ENCODE measurements at regions not wholly inside any gene's neighbourhood (a gene's known extent, or its start where the extent isn't known, plus 50 kb on each side); places are given as distances from the start of the nearest gene placed in this dataset.

DNA sequence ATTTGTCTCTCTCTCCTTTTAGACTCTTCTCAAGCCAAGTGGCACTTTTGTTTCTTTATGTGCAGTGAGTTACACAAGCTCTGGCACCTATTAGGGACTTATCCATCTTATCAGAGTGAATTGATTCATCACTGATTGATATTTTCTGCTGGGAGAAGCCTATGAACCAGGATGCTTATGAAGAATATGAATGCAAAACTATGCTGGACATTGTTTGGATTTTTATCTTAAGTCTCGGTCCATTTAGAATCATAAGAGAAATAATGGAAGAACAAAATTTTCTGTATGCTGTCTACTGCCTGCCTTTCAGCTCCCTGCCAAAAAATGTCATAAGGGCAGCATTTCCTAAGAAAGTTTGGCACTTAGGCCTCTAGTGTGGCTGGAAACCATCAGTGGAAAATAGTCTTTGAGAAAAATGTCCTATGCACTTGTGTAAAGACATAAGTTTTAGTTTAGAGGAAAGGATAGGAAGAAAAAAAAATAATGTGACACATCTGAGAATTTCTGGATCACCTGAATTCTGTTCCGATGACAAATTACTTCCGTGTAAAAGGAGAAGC lies 365.7 kb upstream of the MAD2L1 start:
- H3K36me3 ChIP-seq (ENCODE audit: control insufficient read depth, insufficient read depth, low read length), result no peaks in the 10 kb centered on the region
- H3K4me3 ChIP-seq (ENCODE audit: low read length), result no peak overlapping the region
- intact Hi-C loops (cut with micrococcal nuclease), result no loop called here
- DNase-seq (no peak), ATAC-seq (no peak)
- H3K4me1 Mint-ChIP-seq, result no peaks in the 10 kb centered on the region
- WGBS (ENCODE audit: insufficient coverage), result 97% methylated on average over 2 of the region's 3 CpGs
- H3K9me3 Mint-ChIP-seq, result peaks cover 4 to 8% of the 10 kb centered on the region in 2 donors
- TF ChIP-seq CTCF (IDR thresholded peaks at IDR 0.05), result no peak
- H3K27ac Mint-ChIP-seq, result no peak overlapping the region
- H3K4me1 ChIP-seq (ENCODE audit: control insufficient read depth, insufficient read depth, low read length), result no peaks in the 10 kb centered on the region
- H3K9me3 ChIP-seq (ENCODE audit: control insufficient read depth, insufficient read depth, low read length), result no peaks in the 10 kb centered on the region
- no peaks in the 10 kb centered on the region for H3K27me3 Mint-ChIP-seq (ENCODE audit: low read depth in 2 of 2)
- H3K27me3 ChIP-seq (ENCODE audit: control insufficient read depth, insufficient read depth, low read length), result no peaks in the 10 kb centered on the region
- H3K4me3 Mint-ChIP-seq, result no peak overlapping the region
- no peak overlapping the region for H3K27ac ChIP-seq (ENCODE audit: low read length)
- H3K36me3 Mint-ChIP-seq, result no peaks in the 10 kb centered on the region

- DNase-seq, result no peak
- H3K4me1 Mint-ChIP-seq, result no peaks in the 10 kb centered on the region
- H3K4me1 ChIP-seq (ENCODE audit: control insufficient read depth, insufficient read depth, low read length), result no peaks in the 10 kb centered on the region
- no peak overlapping the region for H3K27ac ChIP-seq (ENCODE audit: low read length)
- no peaks in the 10 kb centered on the region for H3K36me3 Mint-ChIP-seq
- no peaks in the 10 kb centered on the region for H3K27me3 Mint-ChIP-seq (ENCODE audit: low read depth in 2 of 2)
- H3K27me3 ChIP-seq (ENCODE audit: control insufficient read depth, insufficient read depth, low read length), result no peaks in the 10 kb centered on the region
- no peak for TF ChIP-seq CTCF (IDR thresholded peaks at IDR 0.05)
- H3K36me3 ChIP-seq (ENCODE audit: control insufficient read depth, insufficient read depth, low read length), result no peaks in the 10 kb centered on the region
- ATAC-seq, result no peak
- H3K4me3 Mint-ChIP-seq, result no peak overlapping the region
- no peak overlapping the region for H3K27ac Mint-ChIP-seq
- peaks cover 7 to 11% of the 10 kb centered on the region in 2 donors for H3K9me3 Mint-ChIP-seq
- H3K9me3 ChIP-seq (ENCODE audit: control insufficient read depth, insufficient read depth, low read length), result no peaks in the 10 kb centered on the region
- intact Hi-C loops (cut with micrococcal nuclease), result no loop called here
- H3K4me3 ChIP-seq (ENCODE audit: low read length), result no peak overlapping the region
Measured at GRCh38 chr4:120431180-120431579, 364.5 kb upstream of the MAD2L1 start.

GRCh38 chr4:120418146-120418545 lies 351.5 kb upstream of the MAD2L1 start:
- H3K9me3 ChIP-seq (ENCODE audit: control insufficient read depth, insufficient read depth, low read length), result peaks cover 2% of the 10 kb centered on the region
- ATAC-seq (no peak), DNase-seq (no peak)
- H3K4me1 ChIP-seq (ENCODE audit: control insufficient read depth, insufficient read depth, low read length), result no peaks in the 10 kb centered on the region
- intact Hi-C loops (cut with micrococcal nuclease), result no loop called here
- no peak for TF ChIP-seq CTCF (IDR thresholded peaks at IDR 0.05)
- Mint-ChIP-seq H3K27me3 (ENCODE audit: low read depth in 2 of 2) (no peaks in the 10 kb centered on the region), H3K36me3 (no peaks in the 10 kb centered on the region), H3K9me3 (peaks cover 2 to 9% of the 10 kb centered on the region in 2 donors), H3K27ac (no peak overlapping the region), H3K4me3 (no peak overlapping the region), H3K4me1 (no peaks in the 10 kb centered on the region)
- no peak overlapping the region for H3K4me3 ChIP-seq (ENCODE audit: low read length)
- H3K27me3 ChIP-seq (ENCODE audit: control insufficient read depth, insufficient read depth, low read length), result no peaks in the 10 kb centered on the region
- H3K27ac ChIP-seq (ENCODE audit: low read length), result no peak overlapping the region
- H3K36me3 ChIP-seq (ENCODE audit: control insufficient read depth, insufficient read depth, low read length), result no peaks in the 10 kb centered on the region

DNA sequence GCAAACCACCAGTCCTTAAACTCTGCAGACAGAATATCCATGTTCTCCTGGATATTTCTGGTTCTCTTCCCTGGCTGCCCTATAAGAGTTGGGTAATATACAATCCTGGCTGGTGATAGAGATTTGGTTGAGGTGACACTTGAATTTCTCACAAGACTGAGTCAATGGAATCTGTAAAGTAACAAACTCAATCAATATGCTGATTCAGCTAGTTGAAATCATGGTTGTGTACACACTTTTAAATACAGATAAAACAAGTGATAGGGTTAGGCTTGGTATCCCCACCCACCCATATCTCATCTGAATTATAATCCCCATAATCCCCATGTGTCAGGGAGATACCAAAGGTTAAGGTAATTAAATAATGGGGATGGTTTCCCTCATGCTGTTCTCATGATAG lies 349.2 kb upstream of the MAD2L1 start:
- no peak for ATAC-seq
- no peaks in the 10 kb centered on the region for H3K4me1 Mint-ChIP-seq
- peaks cover 2% of the 10 kb centered on the region for H3K9me3 ChIP-seq (ENCODE audit: control insufficient read depth, insufficient read depth, low read length)
- H3K36me3 Mint-ChIP-seq, result no peaks in the 10 kb centered on the region
- intact Hi-C loops (cut with micrococcal nuclease), result no loop called here
- TF ChIP-seq CTCF (IDR thresholded peaks at IDR 0.05), result no peak
- H3K27me3 Mint-ChIP-seq (ENCODE audit: low read depth in 2 of 2), result no peaks in the 10 kb centered on the region
- no peaks in the 10 kb centered on the region for H3K4me1 ChIP-seq (ENCODE audit: control insufficient read depth, insufficient read depth, low read length)
- H3K27me3 ChIP-seq (ENCODE audit: control insufficient read depth, insufficient read depth, low read length), result no peaks in the 10 kb centered on the region
- H3K27ac ChIP-seq (ENCODE audit: low read length), result no peak overlapping the region
- no peak for DNase-seq
- no peak overlapping the region for H3K27ac Mint-ChIP-seq
- H3K36me3 ChIP-seq (ENCODE audit: control insufficient read depth, insufficient read depth, low read length), result no peaks in the 10 kb centered on the region
- peaks cover 6 to 14% of the 10 kb centered on the region in 2 donors for H3K9me3 Mint-ChIP-seq
- H3K4me3 ChIP-seq (ENCODE audit: low read length), result no peak overlapping the region
- no peak overlapping the region for H3K4me3 Mint-ChIP-seq
